GM10266 (cell line): ENCODE measurements at regions not wholly inside any gene's neighbourhood (a gene's known extent, or its start where the extent isn't known, plus 50 kb on each side); places are given as distances from the start of the nearest gene placed in this dataset.

Experiments
- DNase-seq: peaks from one replicate; pipeline ENCODE4 v3.0.0; 2012; ENCODE audit errors: extremely low spot score
- CTCF ChIP-seq: IDR thresholded peaks from 2 replicates; pipeline ENCODE4 v1.5.1; 2012; ENCODE audit warnings: mild to moderate bottlenecking, low read depth; ENCODE audit not compliant: control insufficient read depth, insufficient read depth; ENCODE audit errors: missing control alignments

GRCh38 chr2:515441-516127 is 161.6 kb downstream of the TMEM18 start:
- TF ChIP-seq CTCF = no peak
- DNase-seq = no peak

GRCh38 chr2:513981-514706 is 163.1 kb downstream of the TMEM18 start:
- DNase-seq = no peak
- TF ChIP-seq CTCF = no peak

GRCh38 chr2:510839-511238 is 166.4 kb downstream of the TMEM18 start:
- TF ChIP-seq CTCF = no peak
- DNase-seq = no peak

- no peak for TF ChIP-seq CTCF
- no peak for DNase-seq
Observed at GRCh38 chr2:509888-510287, 167.3 kb downstream of the TMEM18 start.

- no peak for DNase-seq
- TF ChIP-seq CTCF = no peak
Observed at GRCh38 chr2:508121-508520, 169.1 kb downstream of the TMEM18 start.

GRCh38 chr2:506866-507265 is 170.3 kb downstream of the TMEM18 start:
- no peak for DNase-seq
- TF ChIP-seq CTCF = no peak

GRCh38 chr2:506451-506850 is 170.8 kb downstream of the TMEM18 start:
- no peak for DNase-seq
- no peak for TF ChIP-seq CTCF
